ENCODE measurements at regions not wholly inside any gene's neighbourhood (a gene's known extent, or its start where the extent isn't known, plus 50 kb on each side); places are given as distances from the start of the nearest gene placed in this dataset.

DNA sequence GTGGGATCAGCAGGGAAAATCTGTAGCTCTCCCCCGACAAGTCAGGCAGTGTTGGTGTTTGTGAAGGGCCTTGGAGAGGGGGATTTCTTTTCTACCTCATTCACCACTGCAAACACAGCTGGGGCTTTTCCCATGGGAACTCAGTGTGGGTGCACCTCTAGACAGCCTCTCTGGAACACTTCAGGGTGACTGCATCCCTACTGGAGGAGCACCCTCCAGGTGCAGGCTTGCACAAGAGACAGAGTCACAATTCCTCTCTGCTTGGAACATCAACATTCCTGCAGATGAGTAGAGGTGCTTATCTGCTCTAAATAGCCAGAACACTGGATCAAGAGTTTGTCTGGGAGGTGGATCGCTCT is 72.7 kb upstream of the AKAP13 start:
- no peaks in the 10 kb centered on the region for H3K27me3 ChIP-seq (ENCODE audit: insufficient read depth, low read depth, severe bottlenecking)
- H3K27ac ChIP-seq: no peak overlapping the region
- no peaks in the 10 kb centered on the region for H3K9me3 ChIP-seq (ENCODE audit: severe bottlenecking)
- no peak for DNase-seq
- no peaks in the 10 kb centered on the region for H3K36me3 ChIP-seq
- H3K4me3 ChIP-seq (ENCODE audit: low read depth, low read length): no peak overlapping the region
- TF ChIP-seq, protein P1, sequence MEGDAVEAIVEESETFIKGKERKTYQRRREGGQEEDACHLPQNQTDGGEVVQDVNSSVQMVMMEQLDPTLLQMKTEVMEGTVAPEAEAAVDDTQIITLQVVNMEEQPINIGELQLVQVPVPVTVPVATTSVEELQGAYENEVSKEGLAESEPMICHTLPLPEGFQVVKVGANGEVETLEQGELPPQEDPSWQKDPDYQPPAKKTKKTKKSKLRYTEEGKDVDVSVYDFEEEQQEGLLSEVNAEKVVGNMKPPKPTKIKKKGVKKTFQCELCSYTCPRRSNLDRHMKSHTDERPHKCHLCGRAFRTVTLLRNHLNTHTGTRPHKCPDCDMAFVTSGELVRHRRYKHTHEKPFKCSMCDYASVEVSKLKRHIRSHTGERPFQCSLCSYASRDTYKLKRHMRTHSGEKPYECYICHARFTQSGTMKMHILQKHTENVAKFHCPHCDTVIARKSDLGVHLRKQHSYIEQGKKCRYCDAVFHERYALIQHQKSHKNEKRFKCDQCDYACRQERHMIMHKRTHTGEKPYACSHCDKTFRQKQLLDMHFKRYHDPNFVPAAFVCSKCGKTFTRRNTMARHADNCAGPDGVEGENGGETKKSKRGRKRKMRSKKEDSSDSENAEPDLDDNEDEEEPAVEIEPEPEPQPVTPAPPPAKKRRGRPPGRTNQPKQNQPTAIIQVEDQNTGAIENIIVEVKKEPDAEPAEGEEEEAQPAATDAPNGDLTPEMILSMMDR (IDR thresholded peaks at IDR 0.05; ENCODE audit: low read depth, low read length): no peak

DNA sequence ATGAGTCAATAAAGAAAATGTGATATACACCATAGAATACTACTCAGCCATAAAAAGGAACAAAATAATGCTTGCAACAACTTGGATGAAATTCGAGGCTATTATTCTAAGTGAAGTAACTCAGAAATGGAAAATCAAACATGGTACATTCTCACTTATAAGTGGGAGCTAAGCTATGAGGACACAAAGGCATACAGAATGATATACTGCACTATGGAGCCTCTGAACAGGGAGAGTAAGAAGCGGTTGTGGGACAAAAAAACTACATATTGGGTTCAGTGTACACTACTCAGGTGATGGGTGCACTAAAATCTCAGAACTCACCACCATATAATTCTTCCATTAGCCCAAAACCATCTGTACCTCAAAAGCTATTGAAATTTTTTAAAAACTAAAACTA is 68.8 kb upstream of the AKAP13 start:
- H3K36me3 ChIP-seq: no peaks in the 10 kb centered on the region
- no peaks in the 10 kb centered on the region for H3K27me3 ChIP-seq (ENCODE audit: insufficient read depth, low read depth, severe bottlenecking)
- no peaks in the 10 kb centered on the region for H3K9me3 ChIP-seq (ENCODE audit: severe bottlenecking)
- no peak for DNase-seq
- H3K27ac ChIP-seq: no peak overlapping the region
- TF ChIP-seq, protein P1 (IDR thresholded peaks at IDR 0.05; ENCODE audit: low read depth, low read length): no peak
- H3K4me3 ChIP-seq (ENCODE audit: low read depth, low read length): no peak overlapping the region

DNA sequence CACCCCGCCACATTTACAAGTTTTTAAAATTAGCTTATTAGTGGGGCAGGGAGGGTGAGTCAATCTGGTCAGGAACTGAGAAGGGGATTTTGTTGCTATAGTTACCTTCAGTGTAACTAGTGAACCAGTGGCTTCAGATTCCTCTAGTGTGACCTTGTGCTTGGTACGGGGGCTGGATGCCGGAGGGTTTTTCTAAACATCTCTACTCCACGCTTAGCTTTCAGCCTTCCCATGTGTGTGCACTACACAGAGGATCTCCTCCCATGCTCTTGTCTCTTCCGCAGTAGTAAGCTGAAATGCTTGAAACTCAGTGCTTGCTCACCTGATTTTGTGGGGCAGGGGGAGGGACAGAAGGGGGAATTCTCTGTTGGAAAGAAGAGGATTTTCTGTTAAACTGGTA is 67.9 kb upstream of the AKAP13 start:
- no peaks in the 10 kb centered on the region for H3K27me3 ChIP-seq (ENCODE audit: insufficient read depth, low read depth, severe bottlenecking)
- no peaks in the 10 kb centered on the region for H3K36me3 ChIP-seq
- H3K27ac ChIP-seq: no peak overlapping the region
- H3K9me3 ChIP-seq (ENCODE audit: severe bottlenecking): no peaks in the 10 kb centered on the region
- TF ChIP-seq, protein P1 (IDR thresholded peaks at IDR 0.05; ENCODE audit: low read depth, low read length): no peak
- peak; percentile 23 for DNase-seq
- H3K4me3 ChIP-seq (ENCODE audit: low read depth, low read length): no peak overlapping the region

DNA sequence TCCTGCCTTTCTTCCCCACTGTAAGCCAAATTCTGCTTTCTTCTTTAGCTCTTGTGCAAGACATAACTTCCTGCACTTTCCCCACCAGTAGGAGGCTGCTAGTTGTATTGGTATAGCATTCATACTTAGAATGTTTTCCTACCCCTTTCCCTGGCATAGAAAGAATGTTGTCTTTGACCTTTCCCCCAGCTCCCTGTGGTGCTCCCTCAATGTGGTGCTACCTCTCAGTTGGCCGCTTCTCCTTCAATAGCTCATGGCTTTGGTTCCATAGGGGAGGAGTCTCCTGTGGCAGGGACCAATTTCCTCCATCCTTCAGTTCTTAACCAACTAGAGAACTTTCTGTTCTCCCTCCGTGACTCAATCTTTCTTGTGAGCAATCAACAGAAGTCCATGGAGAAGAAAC is 67.5 kb upstream of the AKAP13 start:
- Histone ChIP-seq H3K9me3 (ENCODE audit: severe bottlenecking) (no peaks in the 10 kb centered on the region), H3K36me3 (no peaks in the 10 kb centered on the region), H3K4me3 (ENCODE audit: low read depth, low read length) (no peak overlapping the region), H3K27me3 (ENCODE audit: insufficient read depth, low read depth, severe bottlenecking) (no peaks in the 10 kb centered on the region), H3K27ac (no peak overlapping the region)
- TF ChIP-seq, protein P1 (IDR thresholded peaks at IDR 0.05; ENCODE audit: low read depth, low read length): no peak
- no peak for DNase-seq

DNA sequence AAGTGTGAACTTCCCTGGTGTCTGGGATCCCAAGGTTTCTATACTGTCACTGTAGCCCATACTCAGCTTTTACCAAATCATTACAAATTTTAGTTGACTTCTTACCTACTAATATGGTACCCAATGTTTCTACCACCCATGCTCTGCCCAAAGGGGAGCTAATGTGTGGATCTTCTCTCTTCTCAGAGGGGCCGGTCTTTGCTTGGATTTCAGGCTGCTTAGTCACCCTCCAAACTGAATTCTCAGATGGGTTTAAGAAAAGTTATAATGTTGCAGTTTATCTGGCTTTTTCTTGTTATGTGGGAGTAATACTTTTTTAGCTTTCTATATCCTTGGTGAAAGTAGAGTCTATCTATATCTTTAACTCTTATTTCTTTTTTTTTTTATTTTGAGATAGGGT is 67.1 kb upstream of the AKAP13 start:
- Histone ChIP-seq H3K27me3 (ENCODE audit: insufficient read depth, low read depth, severe bottlenecking) (no peaks in the 10 kb centered on the region), H3K9me3 (ENCODE audit: severe bottlenecking) (no peaks in the 10 kb centered on the region), H3K4me3 (ENCODE audit: low read depth, low read length) (no peak overlapping the region), H3K27ac (no peak overlapping the region), H3K36me3 (no peaks in the 10 kb centered on the region)
- DNase-seq: no peak
- TF ChIP-seq, protein P1 (IDR thresholded peaks at IDR 0.05; ENCODE audit: low read depth, low read length): no peak

DNA sequence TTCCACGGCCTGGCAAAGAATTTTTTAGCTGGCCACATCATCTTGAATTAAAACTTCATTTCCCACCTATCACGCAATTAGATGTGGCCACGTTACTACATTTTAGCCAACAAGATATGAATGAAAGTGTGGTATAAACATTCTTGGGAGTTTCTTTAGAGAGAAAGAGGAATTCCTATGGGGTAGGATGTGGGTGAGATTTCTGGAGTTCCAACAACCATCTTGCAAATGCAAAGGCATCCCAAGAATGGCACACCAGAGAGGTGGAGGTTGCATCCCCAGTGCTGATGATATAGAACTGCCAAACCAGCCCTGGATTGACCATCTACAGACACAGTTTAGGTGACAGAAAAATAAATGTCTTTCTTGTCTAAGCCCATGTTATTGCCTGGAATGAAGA is 66.3 kb upstream of the AKAP13 start:
- no peak for DNase-seq
- no peaks in the 10 kb centered on the region for H3K36me3 ChIP-seq
- no peak overlapping the region for H3K4me3 ChIP-seq (ENCODE audit: low read depth, low read length)
- H3K27ac ChIP-seq: no peak overlapping the region
- H3K9me3 ChIP-seq (ENCODE audit: severe bottlenecking): no peaks in the 10 kb centered on the region
- TF ChIP-seq, protein P1 (IDR thresholded peaks at IDR 0.05; ENCODE audit: low read depth, low read length): no peak
- no peaks in the 10 kb centered on the region for H3K27me3 ChIP-seq (ENCODE audit: insufficient read depth, low read depth, severe bottlenecking)
